CD14-positive monocyte (primary cell): ENCODE measurements at regions not wholly inside any gene's neighbourhood (a gene's known extent, or its start where the extent isn't known, plus 50 kb on each side); places are given as distances from the start of the nearest gene placed in this dataset.

Experiments
- DNase-seq, 3 donors: peaks; one replicate each; pipeline ENCODE4 v3.0.0-alpha.2; 2011 to 2022
- H2AFZ ChIP-seq: 2 replicates; pipeline ENCODE4 v1.6.0; 2012; ENCODE audit warnings: mild to moderate bottlenecking, low read depth, low read length, inconsistent platforms; ENCODE audit not compliant: insufficient read depth, poor library complexity, severe bottlenecking
- H3K27ac ChIP-seq, 2 donors: 1 replicate in 1 of 2; 2 replicates in 1 of 2; pipeline ENCODE4 v1.5.1; 2012 to 2013; ENCODE audit warnings: low read length in 2 of 2, control low read depth in 1 of 2, inconsistent platforms in 1 of 2, low read depth in 1 of 2, mild to moderate bottlenecking in 1 of 2
- H3K27me3 ChIP-seq, 2 donors: one replicate each; pipeline versions ENCODE4 v1.6.0 to v1.6.1; 2011 to 2013; ENCODE audit warnings: low read length in 2 of 2; ENCODE audit not compliant: control insufficient read depth in 2 of 2, insufficient read depth in 2 of 2
- H3K36me3 ChIP-seq, 2 donors: replicated peaks in 1 of 2; 1 replicate in 1 of 2; 2 replicates in 1 of 2; pipeline versions ENCODE4 v1.5.1 to v1.6.1; 2012 to 2013; ENCODE audit warnings: low read length in 2 of 2, control low read depth in 1 of 2, inconsistent platforms in 1 of 2, mild to moderate bottlenecking in 1 of 2; ENCODE audit not compliant: insufficient read depth in 2 of 2, control insufficient read depth in 1 of 2
- H3K4me1 ChIP-seq, 2 donors: 1 replicate in 1 of 2; 2 replicates in 1 of 2; pipeline versions ENCODE4 v1.5.1 to v1.6.1; 2012 to 2013; ENCODE audit warnings: low read length in 2 of 2, control low read depth in 1 of 2, inconsistent platforms in 1 of 2, mild to moderate bottlenecking in 1 of 2, moderate library complexity in 1 of 2; ENCODE audit not compliant: insufficient read depth in 2 of 2, control insufficient read depth in 1 of 2
- H3K4me2 ChIP-seq: replicated peaks from 2 replicates; pipeline ENCODE3; 2012; ENCODE audit warnings: low read length, moderate library complexity, mild to moderate bottlenecking; ENCODE audit not compliant: poor library complexity, severe bottlenecking; ENCODE audit errors: extremely low read depth
- H3K4me3 ChIP-seq, 3 experiments: fragments of 200-600 bp in 1 of 3; sonication (generic) in 1 of 3; replicated peaks in 1 of 3; 1 replicate in 2 of 3; 2 replicates in 1 of 3; pipeline ENCODE4 v1.5.1; 2011 to 2013; ENCODE audit warnings: low read length in 3 of 3, mild to moderate bottlenecking in 3 of 3, control low read depth in 2 of 3, low read depth in 2 of 3, inconsistent platforms in 1 of 3, moderate library complexity in 1 of 3
- H3K79me2 ChIP-seq: 2 replicates; pipeline ENCODE4 v1.6.0; 2012; ENCODE audit warnings: mild to moderate bottlenecking, control low read depth, inconsistent platforms, low read length, moderate library complexity; ENCODE audit not compliant: insufficient read depth
- H3K9ac ChIP-seq: 2 replicates; pipeline ENCODE4 v1.6.0; 2017; ENCODE audit warnings: low read length, mild to moderate bottlenecking; ENCODE audit not compliant: insufficient read depth, poor library complexity, severe bottlenecking
- H3K9me3 ChIP-seq, 2 donors: replicated peaks in 1 of 2; 1 replicate in 1 of 2; 2 replicates in 1 of 2; pipeline versions ENCODE4 v1.5.1 to v1.6.1; 2012 to 2013; ENCODE audit warnings: low read length in 2 of 2, control low read depth in 1 of 2; ENCODE audit not compliant: control insufficient read depth in 1 of 2, insufficient read depth in 1 of 2
- H4K20me1 ChIP-seq: 2 replicates; pipeline ENCODE4 v1.6.0; 2012; ENCODE audit warnings: mild to moderate bottlenecking, low read length, control low read depth, moderate library complexity; ENCODE audit not compliant: insufficient read depth
- H3K27ac Mint-ChIP-seq, 7 donors: one replicate each; pipeline ENCODE4 v1.8.0; 2020; ENCODE audit warnings: mild to moderate bottlenecking in 7 of 7, mixed read lengths in 7 of 7, moderate library complexity in 6 of 7, inconsistent platforms in 2 of 7
- H3K27me3 Mint-ChIP-seq, 3 donors: one replicate each; pipeline ENCODE4 v1.8.0; 2021 to 2022; ENCODE audit warnings: low read depth in 3 of 3, mild to moderate bottlenecking in 3 of 3, mixed read lengths in 3 of 3, moderate library complexity in 3 of 3, inconsistent platforms in 1 of 3
- H3K36me3 Mint-ChIP-seq, 2 donors: one replicate each; pipeline ENCODE4 v1.8.0; 2020; ENCODE audit warnings: mixed read lengths in 2 of 2, inconsistent platforms in 1 of 2, mild to moderate bottlenecking in 1 of 2
- H3K4me1 Mint-ChIP-seq: one replicate; pipeline ENCODE4 v1.8.0; 2020; ENCODE audit warnings: mild to moderate bottlenecking, mixed read lengths
- H3K4me3 Mint-ChIP-seq, 2 donors: one replicate each; pipeline ENCODE4 v1.8.0; 2020; ENCODE audit warnings: mild to moderate bottlenecking in 2 of 2, mixed read lengths in 2 of 2, moderate library complexity in 1 of 2
- H3K9me3 Mint-ChIP-seq, 7 donors: one replicate each; pipeline ENCODE4 v1.8.0; 2020 to 2022; ENCODE audit warnings: mixed read lengths in 7 of 7, mild to moderate bottlenecking in 6 of 7, moderate library complexity in 6 of 7, inconsistent platforms in 2 of 7
- WGBS: methylation state at CpG from one replicate; pipeline ENCODE4 v1.1.5; 2013; ENCODE audit warnings: missing lambda C conversion rate; ENCODE audit not compliant: insufficient coverage; 5-methylcytosine and 5-hydroxymethylcytosine counted together
- intact Hi-C, 2 donors: fragments of 100-400 bp; cut with micrococcal nuclease; formaldehyde crosslinking; loops; one replicate each; pipeline versions ENCODE4 v1.15.0 to v1.15.1; 2023
- TF ChIP-seq, protein P1 (sequence below): fragments of 200-600 bp; IDR thresholded peaks from one replicate; pipeline ENCODE4 v1.8.0; 2022; ENCODE audit warnings: antibody characterized with exemption, mild to moderate bottlenecking

DNA sequence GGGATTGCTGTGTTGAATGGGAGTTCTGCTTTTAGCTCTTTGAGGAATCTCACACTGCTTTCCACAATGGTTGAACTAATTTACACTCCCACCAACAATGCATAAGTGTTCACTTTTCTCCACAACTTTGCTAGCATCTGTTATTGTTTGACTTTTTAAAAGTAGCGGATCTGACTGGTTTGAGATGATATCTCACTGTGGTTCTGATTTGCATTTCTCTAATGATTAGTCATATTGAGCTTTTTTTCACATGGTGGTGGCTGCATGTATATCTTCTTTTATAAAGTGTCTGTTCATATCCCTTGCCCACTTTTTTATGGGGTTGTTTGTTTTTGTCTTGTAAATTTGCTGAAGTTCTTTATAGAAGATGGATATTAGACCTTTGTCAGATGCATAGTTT, 588.3 kb upstream of the ADGRB3 start:
- no CpG with 5 or more reads among the region's 1 CpG for WGBS
- H3K9me3 ChIP-seq, result no peaks in the 10 kb centered on the region
- TF ChIP-seq, protein P1, sequence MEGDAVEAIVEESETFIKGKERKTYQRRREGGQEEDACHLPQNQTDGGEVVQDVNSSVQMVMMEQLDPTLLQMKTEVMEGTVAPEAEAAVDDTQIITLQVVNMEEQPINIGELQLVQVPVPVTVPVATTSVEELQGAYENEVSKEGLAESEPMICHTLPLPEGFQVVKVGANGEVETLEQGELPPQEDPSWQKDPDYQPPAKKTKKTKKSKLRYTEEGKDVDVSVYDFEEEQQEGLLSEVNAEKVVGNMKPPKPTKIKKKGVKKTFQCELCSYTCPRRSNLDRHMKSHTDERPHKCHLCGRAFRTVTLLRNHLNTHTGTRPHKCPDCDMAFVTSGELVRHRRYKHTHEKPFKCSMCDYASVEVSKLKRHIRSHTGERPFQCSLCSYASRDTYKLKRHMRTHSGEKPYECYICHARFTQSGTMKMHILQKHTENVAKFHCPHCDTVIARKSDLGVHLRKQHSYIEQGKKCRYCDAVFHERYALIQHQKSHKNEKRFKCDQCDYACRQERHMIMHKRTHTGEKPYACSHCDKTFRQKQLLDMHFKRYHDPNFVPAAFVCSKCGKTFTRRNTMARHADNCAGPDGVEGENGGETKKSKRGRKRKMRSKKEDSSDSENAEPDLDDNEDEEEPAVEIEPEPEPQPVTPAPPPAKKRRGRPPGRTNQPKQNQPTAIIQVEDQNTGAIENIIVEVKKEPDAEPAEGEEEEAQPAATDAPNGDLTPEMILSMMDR, result no peak
- H3K4me2 ChIP-seq, result no peak overlapping the region
- Mint-ChIP-seq H3K36me3 (no peaks in the 10 kb centered on the region), H3K9me3 (peaks cover 0 to 3% (median 0%) of the 10 kb centered on the region in 7 donors), H3K27me3 (no peaks in the 10 kb centered on the region), H3K4me3 (no peak overlapping the region), H3K4me1 (no peaks in the 10 kb centered on the region), H3K27ac (no peak overlapping the region)
- no peak for DNase-seq
- no peaks in the 10 kb centered on the region for H3K36me3 ChIP-seq
- H4K20me1 ChIP-seq, result no peaks in the 10 kb centered on the region
- no peaks in the 10 kb centered on the region for H3K79me2 ChIP-seq
- H3K4me1 ChIP-seq, result no peaks in the 10 kb centered on the region
- no peak overlapping the region for H2AFZ ChIP-seq
- no peak overlapping the region for H3K4me3 ChIP-seq
- H3K9ac ChIP-seq, result no peak overlapping the region
- intact Hi-C loops, result no loop called here
- no peak overlapping the region for H3K27ac ChIP-seq
- H3K27me3 ChIP-seq, result no peaks in the 10 kb centered on the region

DNA sequence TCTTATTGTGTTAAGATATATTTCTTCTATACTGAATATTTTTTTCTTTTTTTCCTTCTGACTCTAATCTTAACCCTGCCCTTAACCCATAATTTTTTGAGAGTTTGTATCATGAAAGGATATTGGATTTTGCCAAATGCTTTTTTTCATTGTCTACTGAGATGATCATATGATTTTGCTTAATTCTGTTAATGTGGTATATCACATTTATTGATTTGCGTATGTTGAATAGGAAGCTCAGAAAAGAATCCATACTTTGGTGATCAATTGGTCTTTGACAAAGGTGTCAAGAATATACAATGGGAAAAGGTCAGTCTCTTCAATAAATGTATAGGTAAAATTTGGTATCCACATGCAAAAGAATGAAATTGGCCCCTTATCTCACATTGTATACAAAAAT, 588.8 kb upstream of the ADGRB3 start:
- no peaks in the 10 kb centered on the region for H3K4me1 Mint-ChIP-seq
- H3K4me3 Mint-ChIP-seq, result no peak overlapping the region
- Histone ChIP-seq H3K9me3 (no peaks in the 10 kb centered on the region), H3K4me1 (no peaks in the 10 kb centered on the region), H4K20me1 (no peaks in the 10 kb centered on the region), H3K27me3 (no peaks in the 10 kb centered on the region), H2AFZ (no peak overlapping the region), H3K36me3 (no peaks in the 10 kb centered on the region), H3K4me3 (no peak overlapping the region), H3K9ac (no peak overlapping the region), H3K4me2 (no peak overlapping the region), H3K79me2 (no peaks in the 10 kb centered on the region), H3K27ac (no peak overlapping the region)
- no peaks in the 10 kb centered on the region for H3K36me3 Mint-ChIP-seq
- DNase-seq, result no peak
- intact Hi-C loops, result no loop called here
- peaks cover 0 to 3% (median 0%) of the 10 kb centered on the region in 7 donors for H3K9me3 Mint-ChIP-seq
- TF ChIP-seq, protein P1, result no peak
- H3K27ac Mint-ChIP-seq, result no peak overlapping the region
- H3K27me3 Mint-ChIP-seq, result no peaks in the 10 kb centered on the region
- WGBS, result no CpG with 5 or more reads among the region's 1 CpG
